Dendritic cell treated with granulocyte-macrophage colony-stimulating factor and Interleukin-4, amounts not matched to agents 40 ng/mL and 50 ng/mL, for 4 days (primary cell): ENCODE measurements at regions not wholly inside any gene's neighbourhood (a gene's known extent, or its start where the extent isn't known, plus 50 kb on each side); places are given as distances from the start of the nearest gene placed in this dataset.

Experiments
- H3K27ac Mint-ChIP-seq: one replicate; pipeline ENCODE4 v1.8.0; 2022; ENCODE audit warnings: mild to moderate bottlenecking, mixed read lengths
- H3K27me3 Mint-ChIP-seq: one replicate; pipeline ENCODE4 v1.8.0; 2022; ENCODE audit warnings: mild to moderate bottlenecking, mixed read lengths
- H3K36me3 Mint-ChIP-seq: one replicate; pipeline ENCODE4 v1.8.0; 2022; ENCODE audit warnings: low read depth, mixed read lengths
- H3K4me1 Mint-ChIP-seq: one replicate; pipeline ENCODE4 v1.8.0; 2022; ENCODE audit warnings: low read depth, mixed read lengths
- H3K4me3 Mint-ChIP-seq: one replicate; pipeline ENCODE4 v1.8.0; 2022; ENCODE audit warnings: mild to moderate bottlenecking, moderate library complexity, mixed read lengths
- H3K9me3 Mint-ChIP-seq: one replicate; pipeline ENCODE4 v1.8.0; 2022; ENCODE audit warnings: mixed read lengths
- intact Hi-C: fragments of 100-400 bp; cut with micrococcal nuclease; formaldehyde crosslinking; loops from one replicate; pipeline ENCODE4 v1.15.0; 2022

GRCh38 chr20:56924292-56925081 is 295.4 kb downstream of the TFAP2C start:
- Mint-ChIP-seq H3K4me3 (no peak overlapping the region), H3K27me3 (peaks cover 71% of the 10 kb centered on the region), H3K9me3 (no peaks in the 10 kb centered on the region), H3K4me1 (no peaks in the 10 kb centered on the region), H3K36me3 (no peaks in the 10 kb centered on the region), H3K27ac (no peak overlapping the region)
- intact Hi-C loops = no loop called here

- no peaks in the 10 kb centered on the region for H3K4me1 Mint-ChIP-seq
- no peak overlapping the region for H3K4me3 Mint-ChIP-seq
- intact Hi-C loops = no loop called here
- no peaks in the 10 kb centered on the region for H3K9me3 Mint-ChIP-seq
- no peak overlapping the region for H3K27ac Mint-ChIP-seq
- H3K36me3 Mint-ChIP-seq = no peaks in the 10 kb centered on the region
- peaks cover 78% of the 10 kb centered on the region for H3K27me3 Mint-ChIP-seq
Observed at GRCh38 chr20:56925082-56925830, 296.1 kb downstream of the TFAP2C start.

GRCh38 chr20:56925831-56926170 is 296.7 kb downstream of the TFAP2C start:
- H3K36me3 Mint-ChIP-seq = no peaks in the 10 kb centered on the region
- no peaks in the 10 kb centered on the region for H3K9me3 Mint-ChIP-seq
- no peaks in the 10 kb centered on the region for H3K4me1 Mint-ChIP-seq
- peaks cover 82% of the 10 kb centered on the region for H3K27me3 Mint-ChIP-seq
- no peak overlapping the region for H3K27ac Mint-ChIP-seq
- intact Hi-C loops = no loop called here
- no peak overlapping the region for H3K4me3 Mint-ChIP-seq

- intact Hi-C loops = no loop called here
- H3K9me3 Mint-ChIP-seq = no peaks in the 10 kb centered on the region
- H3K27me3 Mint-ChIP-seq = peaks cover 83% of the 10 kb centered on the region
- no peaks in the 10 kb centered on the region for H3K4me1 Mint-ChIP-seq
- H3K36me3 Mint-ChIP-seq = no peaks in the 10 kb centered on the region
- no peak overlapping the region for H3K27ac Mint-ChIP-seq
- H3K4me3 Mint-ChIP-seq = no peak overlapping the region
Observed at GRCh38 chr20:56926501-56926900, 297.4 kb downstream of the TFAP2C start.

GRCh38 chr20:56927127-56927526 is 298.0 kb downstream of the TFAP2C start:
- Mint-ChIP-seq H3K9me3 (no peaks in the 10 kb centered on the region), H3K36me3 (no peaks in the 10 kb centered on the region), H3K27me3 (peaks cover 83% of the 10 kb centered on the region), H3K27ac (no peak overlapping the region), H3K4me1 (no peaks in the 10 kb centered on the region), H3K4me3 (no peak overlapping the region)
- intact Hi-C loops = no loop called here

GRCh38 chr20:56928007-56928406 is 298.9 kb downstream of the TFAP2C start:
- Mint-ChIP-seq H3K27me3 (peaks cover 76% of the 10 kb centered on the region), H3K27ac (no peak overlapping the region), H3K9me3 (no peaks in the 10 kb centered on the region), H3K4me3 (no peak overlapping the region), H3K36me3 (no peaks in the 10 kb centered on the region), H3K4me1 (no peaks in the 10 kb centered on the region)
- intact Hi-C loops = no loop called here

GRCh38 chr20:56929606-56930005 is 300.5 kb downstream of the TFAP2C start:
- Mint-ChIP-seq H3K9me3 (no peaks in the 10 kb centered on the region), H3K36me3 (no peaks in the 10 kb centered on the region), H3K27me3 (peaks cover 62% of the 10 kb centered on the region), H3K4me3 (no peak overlapping the region), H3K27ac (no peak overlapping the region), H3K4me1 (no peaks in the 10 kb centered on the region)
- intact Hi-C loops = no loop called here

- Mint-ChIP-seq H3K4me3 (no peak overlapping the region), H3K36me3 (no peaks in the 10 kb centered on the region), H3K9me3 (no peaks in the 10 kb centered on the region), H3K27me3 (peaks cover 50% of the 10 kb centered on the region), H3K27ac (no peak overlapping the region), H3K4me1 (no peaks in the 10 kb centered on the region)
- intact Hi-C loops = no loop called here
Observed at GRCh38 chr20:56930876-56931275, 301.8 kb downstream of the TFAP2C start.

- no peaks in the 10 kb centered on the region for H3K4me1 Mint-ChIP-seq
- no peaks in the 10 kb centered on the region for H3K36me3 Mint-ChIP-seq
- no peak overlapping the region for H3K27ac Mint-ChIP-seq
- H3K9me3 Mint-ChIP-seq = no peaks in the 10 kb centered on the region
- no peak overlapping the region for H3K4me3 Mint-ChIP-seq
- intact Hi-C loops = no loop called here
- peaks cover 35% of the 10 kb centered on the region for H3K27me3 Mint-ChIP-seq
Observed at GRCh38 chr20:56932575-56933330, 303.6 kb downstream of the TFAP2C start.

GRCh38 chr20:56933331-56933698 is 304.2 kb downstream of the TFAP2C start:
- H3K27ac Mint-ChIP-seq = no peak overlapping the region
- intact Hi-C loops = no loop called here
- H3K27me3 Mint-ChIP-seq = peaks cover 30% of the 10 kb centered on the region
- no peak overlapping the region for H3K4me3 Mint-ChIP-seq
- no peaks in the 10 kb centered on the region for H3K36me3 Mint-ChIP-seq
- no peaks in the 10 kb centered on the region for H3K9me3 Mint-ChIP-seq
- H3K4me1 Mint-ChIP-seq = no peaks in the 10 kb centered on the region

GRCh38 chr20:56934888-56935287 is 305.8 kb downstream of the TFAP2C start:
- no peaks in the 10 kb centered on the region for H3K4me1 Mint-ChIP-seq
- intact Hi-C loops = no loop called here
- no peaks in the 10 kb centered on the region for H3K36me3 Mint-ChIP-seq
- peaks cover 17% of the 10 kb centered on the region for H3K27me3 Mint-ChIP-seq
- H3K4me3 Mint-ChIP-seq = no peak overlapping the region
- no peaks in the 10 kb centered on the region for H3K9me3 Mint-ChIP-seq
- H3K27ac Mint-ChIP-seq = no peak overlapping the region

- Mint-ChIP-seq H3K27me3 (peaks cover 4% of the 10 kb centered on the region), H3K4me3 (no peak overlapping the region), H3K4me1 (no peaks in the 10 kb centered on the region), H3K36me3 (no peaks in the 10 kb centered on the region), H3K27ac (no peak overlapping the region), H3K9me3 (no peaks in the 10 kb centered on the region)
- intact Hi-C loops = no loop called here
Observed at GRCh38 chr20:56940466-56940865, 311.4 kb downstream of the TFAP2C start.

GRCh38 chr20:56941101-56941686 is 312.1 kb downstream of the TFAP2C start:
- intact Hi-C loops = no loop called here
- Mint-ChIP-seq H3K4me1 (no peaks in the 10 kb centered on the region), H3K27ac (no peak overlapping the region), H3K27me3 (peaks cover 4% of the 10 kb centered on the region), H3K4me3 (no peak overlapping the region), H3K36me3 (no peaks in the 10 kb centered on the region), H3K9me3 (no peaks in the 10 kb centered on the region)
